ENCODE measurements at regions not wholly inside any gene's neighbourhood (a gene's known extent, or its start where the extent isn't known, plus 50 kb on each side); places are given as distances from the start of the nearest gene placed in this dataset.

- TF ChIP-seq REST (IDR thresholded peaks at IDR 0.05; ENCODE audit: low read depth, low read length) (no peak), CTCF (IDR thresholded peaks at IDR 0.05) (no peak), FOXJ3 (CRISPR knock-in tag; IDR thresholded peaks at IDR 0.05) (no peak), USF2 (IDR thresholded peaks at IDR 0.05; ENCODE audit: borderline replicate concordance, low read depth, low read length) (no peak), YY1 (IDR thresholded peaks at IDR 0.05; ENCODE audit: low read depth) (no peak), USF1 (IDR thresholded peaks at IDR 0.05; ENCODE audit: borderline replicate concordance, low read depth) (no peak), FOXM1 (IDR thresholded peaks at IDR 0.05; ENCODE audit: low read depth) (no peak), EZH2phosphoT487 (IDR thresholded peaks at IDR 0.05; ENCODE audit: borderline replicate concordance, low read depth) (no peak), POLR2AphosphoS5 (IDR thresholded peaks at IDR 0.05; ENCODE audit: low read depth, low read length) (no peak), RCOR1 (IDR thresholded peaks at IDR 0.05; ENCODE audit: low read length) (no peak), MAX (IDR thresholded peaks at IDR 0.05; ENCODE audit: low read depth) (no peak), MXI1 (IDR thresholded peaks at IDR 0.05; ENCODE audit: low read depth, low read length) (no peak)
Measured at GRCh38 chr4:27181693-27182092, 321.1 kb downstream of the STIM2 start.

Measured in SK-N-SH (cell line).